ENCODE measurements at regions not wholly inside any gene's neighbourhood (a gene's known extent, or its start where the extent isn't known, plus 50 kb on each side); places are given as distances from the start of the nearest gene placed in this dataset.

- DNase-seq: no peak
These were observed 486.3 kb downstream of the LRIG3 start for GRCh38 chr12:58433959-58434358.

- DNase-seq: no peak
These were observed 485.6 kb downstream of the LRIG3 start for GRCh38 chr12:58434726-58435125.

GRCh38 chr12:58435647-58436046 is 484.7 kb downstream of the LRIG3 start:
- DNase-seq: no peak

- DNase-seq: no peak
These were observed 478.8 kb downstream of the LRIG3 start for GRCh38 chr12:58441483-58441882.

GRCh38 chr12:58443273-58443980 is 476.9 kb downstream of the LRIG3 start:
- peak in 1 of 2 donors; percentile 14 for DNase-seq

GRCh38 chr12:58443981-58444371 is 476.3 kb downstream of the LRIG3 start:
- DNase-seq: no peak

GRCh38 chr12:58450868-58451482 is 469.3 kb downstream of the LRIG3 start:
- no peak for DNase-seq

- DNase-seq: no peak
These were observed 467.8 kb downstream of the LRIG3 start for GRCh38 chr12:58452546-58452945.

GRCh38 chr12:58453306-58453705 is 467.0 kb downstream of the LRIG3 start:
- DNase-seq: no peak

- no peak for DNase-seq
These were observed 465.2 kb downstream of the LRIG3 start for GRCh38 chr12:58455136-58455535.

GRCh38 chr12:58458102-58458501 is 462.2 kb downstream of the LRIG3 start:
- no peak for DNase-seq

GRCh38 chr12:58459191-58459590 is 461.1 kb downstream of the LRIG3 start:
- no peak for DNase-seq

GRCh38 chr12:58463051-58463450 is 457.3 kb downstream of the LRIG3 start:
- no peak for DNase-seq

- DNase-seq: no peak
These were observed 454.9 kb downstream of the LRIG3 start for GRCh38 chr12:58465418-58465817.

- DNase-seq: no peak
These were observed 449.9 kb downstream of the LRIG3 start for GRCh38 chr12:58470266-58471010.

GRCh38 chr12:58479401-58479800 is 440.9 kb downstream of the LRIG3 start:
- no peak for DNase-seq

GRCh38 chr12:58481811-58482210 is 438.5 kb downstream of the LRIG3 start:
- DNase-seq: no peak

GRCh38 chr12:58487255-58487654 is 433.0 kb downstream of the LRIG3 start:
- no peak for DNase-seq

- DNase-seq: no peak
These were observed 432.6 kb downstream of the LRIG3 start for GRCh38 chr12:58487678-58488161.

- no peak for DNase-seq
These were observed 430.9 kb downstream of the LRIG3 start for GRCh38 chr12:58489394-58489793.

- no peak for DNase-seq
These were observed 429.0 kb downstream of the LRIG3 start for GRCh38 chr12:58491306-58491705.

- no peak for DNase-seq
These were observed 423.7 kb downstream of the LRIG3 start for GRCh38 chr12:58496411-58497190.

- DNase-seq: no peak
These were observed 419.9 kb downstream of the LRIG3 start for GRCh38 chr12:58500399-58500798.

All from CD4-positive, alpha-beta T cell treated with Interferon alpha-2 for 1 hour (primary cell).